22Rv1 (cell line): ENCODE measurements at regions not wholly inside any gene's neighbourhood (a gene's known extent, or its start where the extent isn't known, plus 50 kb on each side); places are given as distances from the start of the nearest gene placed in this dataset.
"Not testable (repeated sequence)": the region's sequence is repeated elsewhere in the genome, so short reads cannot be mapped to it uniquely, and the experiment has no call there.

Experiments
- H3K27ac ChIP-seq: fragments of 450-650 bp; 2 replicates; pipeline ENCODE4 v1.5.1; 2017
- CTCF ChIP-seq: fragments of 450-650 bp; IDR thresholded peaks from 2 replicates; pipeline ENCODE4 v1.5.1; 2017; ENCODE audit warnings: mild to moderate bottlenecking
- ZFX ChIP-seq: fragments of 450-650 bp; IDR thresholded peaks from 2 replicates; pipeline ENCODE4 v1.6.1; 2017; ENCODE audit warnings: antibody characterized with exemption, borderline replicate concordance

- no peak overlapping the region for H3K27ac ChIP-seq
- TF ChIP-seq CTCF: no peak
Measured at GRCh38 chr18:10128921-10129501, 215.2 kb downstream of the VAPA start.

- no peak overlapping the region for H3K27ac ChIP-seq
- TF ChIP-seq CTCF (no peak), ZFX (no peak)
Measured at GRCh38 chr18:10130606-10131005, 216.8 kb downstream of the VAPA start.

GRCh38 chr18:10131081-10131459, 217.3 kb downstream of the VAPA start:
- H3K27ac ChIP-seq: no peak overlapping the region
- no peak for TF ChIP-seq ZFX
- no peak for TF ChIP-seq CTCF

- no peak overlapping the region for H3K27ac ChIP-seq
Measured at GRCh38 chr18:10131460-10132395, 217.9 kb downstream of the VAPA start.

GRCh38 chr18:10133516-10133915, 219.7 kb downstream of the VAPA start:
- no peak for TF ChIP-seq CTCF
- TF ChIP-seq ZFX: no peak
- no peak overlapping the region for H3K27ac ChIP-seq

More at GRCh38 chr18:10131460-10132395, 217.9 kb downstream of the VAPA start:
- TF ChIP-seq CTCF (no peak), ZFX (no peak)

GRCh38 chr18:10134204-10134603, 220.4 kb downstream of the VAPA start:
- TF ChIP-seq CTCF: no peak
- TF ChIP-seq ZFX: no peak
- H3K27ac ChIP-seq: no peak overlapping the region

GRCh38 chr18:10134749-10135148, 220.9 kb downstream of the VAPA start:
- not testable (repeated sequence) for H3K27ac ChIP-seq
